ENCODE measurements at regions not wholly inside any gene's neighbourhood (a gene's known extent, or its start where the extent isn't known, plus 50 kb on each side); places are given as distances from the start of the nearest gene placed in this dataset.

GRCh38 chr11:113562981-113563461, 87.8 kb upstream of the DRD2 start:
- H3K4me1 Mint-ChIP-seq (ENCODE audit: low read depth): peaks cover 14% of the 10 kb centered on the region
- intact Hi-C loops (cut with micrococcal nuclease): loop anchor here (1.0 kb wide), 1 partner anchor 24 kb away; no protein-coding TSS in a partner anchor
- no peak for DNase-seq (ENCODE audit: low spot score)
- no peak overlapping the region for H3K4me3 Mint-ChIP-seq
- H3K27ac Mint-ChIP-seq: peak overlapping the region; percentile 24
- peaks cover 3% of the 10 kb centered on the region for H3K27me3 Mint-ChIP-seq (ENCODE audit: insufficient read depth)
- H3K9me3 Mint-ChIP-seq: no peaks in the 10 kb centered on the region
- no peaks in the 10 kb centered on the region for H3K36me3 Mint-ChIP-seq (ENCODE audit: low read depth)

GRCh38 chr11:113562576-113562975, 87.4 kb upstream of the DRD2 start:
- peaks cover 3% of the 10 kb centered on the region for H3K27me3 Mint-ChIP-seq (ENCODE audit: insufficient read depth)
- intact Hi-C loops (cut with micrococcal nuclease): no loop called here
- DNase-seq (ENCODE audit: low spot score): no peak
- peak overlapping the region; percentile 24 for H3K27ac Mint-ChIP-seq
- peaks cover 14% of the 10 kb centered on the region for H3K4me1 Mint-ChIP-seq (ENCODE audit: low read depth)
- H3K9me3 Mint-ChIP-seq: no peaks in the 10 kb centered on the region
- no peak overlapping the region for H3K4me3 Mint-ChIP-seq
- H3K36me3 Mint-ChIP-seq (ENCODE audit: low read depth): no peaks in the 10 kb centered on the region

GRCh38 chr11:113557926-113558325, 82.7 kb upstream of the DRD2 start:
- no peaks in the 10 kb centered on the region for H3K9me3 Mint-ChIP-seq
- peaks cover 2% of the 10 kb centered on the region for H3K27me3 Mint-ChIP-seq (ENCODE audit: insufficient read depth)
- peaks cover 9% of the 10 kb centered on the region for H3K4me1 Mint-ChIP-seq (ENCODE audit: low read depth)
- H3K4me3 Mint-ChIP-seq: no peak overlapping the region
- intact Hi-C loops (cut with micrococcal nuclease): no loop called here
- no peak overlapping the region for H3K27ac Mint-ChIP-seq
- H3K36me3 Mint-ChIP-seq (ENCODE audit: low read depth): no peaks in the 10 kb centered on the region
- DNase-seq (ENCODE audit: low spot score): no peak

GRCh38 chr11:113556036-113556435, 80.8 kb upstream of the DRD2 start:
- no peak for DNase-seq (ENCODE audit: low spot score)
- intact Hi-C loops (cut with micrococcal nuclease): no loop called here
- H3K27me3 Mint-ChIP-seq (ENCODE audit: insufficient read depth): peaks cover 3% of the 10 kb centered on the region
- H3K4me1 Mint-ChIP-seq (ENCODE audit: low read depth): no peaks in the 10 kb centered on the region
- H3K36me3 Mint-ChIP-seq (ENCODE audit: low read depth): no peaks in the 10 kb centered on the region
- no peaks in the 10 kb centered on the region for H3K9me3 Mint-ChIP-seq
- no peak overlapping the region for H3K27ac Mint-ChIP-seq
- no peak overlapping the region for H3K4me3 Mint-ChIP-seq

- no peak for DNase-seq (ENCODE audit: low spot score)
- H3K36me3 Mint-ChIP-seq (ENCODE audit: low read depth): no peaks in the 10 kb centered on the region
- intact Hi-C loops (cut with micrococcal nuclease): loop anchor here (2.0 kb wide), 1 partner anchor 32 kb away; no protein-coding TSS in a partner anchor
These were observed 79.9 kb upstream of the DRD2 start for GRCh38 chr11:113555071-113555619.

GRCh38 chr11:113554526-113554925, 79.3 kb upstream of the DRD2 start:
- H3K36me3 Mint-ChIP-seq (ENCODE audit: low read depth): no peaks in the 10 kb centered on the region

More at GRCh38 chr11:113555071-113555619, 79.9 kb upstream of the DRD2 start:
- Mint-ChIP-seq H3K4me1 (ENCODE audit: low read depth) (no peaks in the 10 kb centered on the region), H3K9me3 (no peaks in the 10 kb centered on the region), H3K4me3 (no peak overlapping the region), H3K27ac (no peak overlapping the region), H3K27me3 (ENCODE audit: insufficient read depth) (peaks cover 7% of the 10 kb centered on the region)

GRCh38 chr11:113553915-113554314, 78.7 kb upstream of the DRD2 start:
- Mint-ChIP-seq H3K27ac (no peak overlapping the region), H3K9me3 (no peaks in the 10 kb centered on the region), H3K4me3 (no peak overlapping the region), H3K27me3 (ENCODE audit: insufficient read depth) (peaks cover 9% of the 10 kb centered on the region), H3K4me1 (ENCODE audit: low read depth) (no peaks in the 10 kb centered on the region), H3K36me3 (ENCODE audit: low read depth) (no peaks in the 10 kb centered on the region)
- intact Hi-C loops (cut with micrococcal nuclease): loop anchor here (2.0 kb wide), 1 partner anchor 33 kb away; no protein-coding TSS in a partner anchor
- DNase-seq (ENCODE audit: low spot score): no peak

More at GRCh38 chr11:113554526-113554925, 79.3 kb upstream of the DRD2 start:
- Mint-ChIP-seq H3K9me3 (no peaks in the 10 kb centered on the region), H3K4me1 (ENCODE audit: low read depth) (no peaks in the 10 kb centered on the region), H3K27me3 (ENCODE audit: insufficient read depth) (peaks cover 9% of the 10 kb centered on the region), H3K4me3 (no peak overlapping the region), H3K27ac (no peak overlapping the region)
- intact Hi-C loops (cut with micrococcal nuclease): loop anchor here (2.0 kb wide), 1 partner anchor 32 kb away; no protein-coding TSS in a partner anchor
- DNase-seq (ENCODE audit: low spot score): no peak

GRCh38 chr11:113553235-113553634, 78.0 kb upstream of the DRD2 start:
- Mint-ChIP-seq H3K4me1 (ENCODE audit: low read depth) (no peaks in the 10 kb centered on the region), H3K27ac (no peak overlapping the region), H3K9me3 (no peaks in the 10 kb centered on the region), H3K4me3 (no peak overlapping the region), H3K27me3 (ENCODE audit: insufficient read depth) (peaks cover 9% of the 10 kb centered on the region), H3K36me3 (ENCODE audit: low read depth) (no peaks in the 10 kb centered on the region)
- DNase-seq (ENCODE audit: low spot score): no peak
- intact Hi-C loops (cut with micrococcal nuclease): no loop called here

- Mint-ChIP-seq H3K36me3 (ENCODE audit: low read depth) (no peaks in the 10 kb centered on the region), H3K27me3 (ENCODE audit: insufficient read depth) (peaks cover 12% of the 10 kb centered on the region), H3K9me3 (no peaks in the 10 kb centered on the region), H3K4me1 (ENCODE audit: low read depth) (no peaks in the 10 kb centered on the region), H3K27ac (no peak overlapping the region), H3K4me3 (no peak overlapping the region)
- DNase-seq (ENCODE audit: low spot score): no peak
- intact Hi-C loops (cut with micrococcal nuclease): no loop called here
These were observed 77.1 kb upstream of the DRD2 start for GRCh38 chr11:113552271-113552670.

- intact Hi-C loops (cut with micrococcal nuclease): no loop called here
- no peak overlapping the region for H3K4me3 Mint-ChIP-seq
- peaks cover 12% of the 10 kb centered on the region for H3K27me3 Mint-ChIP-seq (ENCODE audit: insufficient read depth)
- no peak overlapping the region for H3K27ac Mint-ChIP-seq
- DNase-seq (ENCODE audit: low spot score): no peak
- no peaks in the 10 kb centered on the region for H3K9me3 Mint-ChIP-seq
- H3K36me3 Mint-ChIP-seq (ENCODE audit: low read depth): no peaks in the 10 kb centered on the region
- H3K4me1 Mint-ChIP-seq (ENCODE audit: low read depth): no peaks in the 10 kb centered on the region
These were observed 76.4 kb upstream of the DRD2 start for GRCh38 chr11:113551645-113552044.

GRCh38 chr11:113549611-113550578, 74.7 kb upstream of the DRD2 start:
- H3K4me1 Mint-ChIP-seq (ENCODE audit: low read depth): no peaks in the 10 kb centered on the region
- peaks cover 16% of the 10 kb centered on the region for H3K27me3 Mint-ChIP-seq (ENCODE audit: insufficient read depth)
- no peaks in the 10 kb centered on the region for H3K9me3 Mint-ChIP-seq
- no peaks in the 10 kb centered on the region for H3K36me3 Mint-ChIP-seq (ENCODE audit: low read depth)
- intact Hi-C loops (cut with micrococcal nuclease): no loop called here
- no peak overlapping the region for H3K4me3 Mint-ChIP-seq
- no peak overlapping the region for H3K27ac Mint-ChIP-seq
- no peak for DNase-seq (ENCODE audit: low spot score)

GRCh38 chr11:113549061-113549460, 73.9 kb upstream of the DRD2 start:
- no peak overlapping the region for H3K27ac Mint-ChIP-seq
- no peak for DNase-seq (ENCODE audit: low spot score)
- H3K27me3 Mint-ChIP-seq (ENCODE audit: insufficient read depth): peaks cover 16% of the 10 kb centered on the region
- H3K9me3 Mint-ChIP-seq: no peaks in the 10 kb centered on the region
- no peaks in the 10 kb centered on the region for H3K36me3 Mint-ChIP-seq (ENCODE audit: low read depth)
- H3K4me1 Mint-ChIP-seq (ENCODE audit: low read depth): no peaks in the 10 kb centered on the region
- no peak overlapping the region for H3K4me3 Mint-ChIP-seq
- intact Hi-C loops (cut with micrococcal nuclease): no loop called here

- DNase-seq (ENCODE audit: low spot score): no peak
- Mint-ChIP-seq H3K27me3 (ENCODE audit: insufficient read depth) (peaks cover 17% of the 10 kb centered on the region), H3K27ac (no peak overlapping the region), H3K4me1 (ENCODE audit: low read depth) (no peaks in the 10 kb centered on the region), H3K4me3 (no peak overlapping the region), H3K9me3 (no peaks in the 10 kb centered on the region), H3K36me3 (ENCODE audit: low read depth) (no peaks in the 10 kb centered on the region)
- intact Hi-C loops (cut with micrococcal nuclease): no loop called here
These were observed 72.5 kb upstream of the DRD2 start for GRCh38 chr11:113547739-113548138.

Data from activated T-helper 1 cell treated with anti-CD3 and anti-CD28 coated beads, Interleukin-12 subunit alpha, Interleukin-12 subunit beta, Interleukin-2, Interleukin-4 antibody, amounts not matched to agents 30 ng/mL and 10 ng/mL and 1 ng/mL, durations not matched to agents 14 hours and 24 hours and 36 hours (primary cell).